Gastroesophageal sphincter (tissue), 3 donors: ENCODE measurements at regions not wholly inside any gene's neighbourhood (a gene's known extent, or its start where the extent isn't known, plus 50 kb on each side); places are given as distances from the start of the nearest gene placed in this dataset.

Experiments
- CTCF ChIP-seq, 4 experiments: fragments of 200-600 bp in 2 of 4; fragments of 450-650 bp in 2 of 4; sonication (generic) in 1 of 4; IDR thresholded peaks; one replicate each; pipeline ENCODE4 v1.5.1; 2017 to 2019; ENCODE audit warnings: antibody characterized with exemption in 4 of 4, mild to moderate bottlenecking in 2 of 4, moderate library complexity in 2 of 4
- EP300 ChIP-seq: sonication (generic); formaldehyde crosslinking; IDR thresholded peaks from one replicate; pipeline ENCODE4 v1.6.1; 2017; ENCODE audit warnings: antibody characterized with exemption, mild to moderate bottlenecking
- POLR2A ChIP-seq, 2 donors: fragments of 450-650 bp; IDR thresholded peaks; one replicate each; pipeline ENCODE4 v1.6.1; 2017; ENCODE audit warnings: antibody characterized with exemption in 2 of 2, mild to moderate bottlenecking in 2 of 2, moderate library complexity in 1 of 2

- TF ChIP-seq CTCF (IDR thresholded peaks at IDR 0.05): no peak
- no peak for TF ChIP-seq POLR2A (IDR thresholded peaks at IDR 0.05)
- no peak for TF ChIP-seq EP300
Observed at GRCh38 chr20:58065508-58066361, 162.7 kb downstream of the ANKRD60 start.
